Mesothelial cell of epicardium (in vitro differentiated cells): ENCODE measurements at regions not wholly inside any gene's neighbourhood (a gene's known extent, or its start where the extent isn't known, plus 50 kb on each side); places are given as distances from the start of the nearest gene placed in this dataset.

ENCODE experiments used
- DNase-seq, 2 experiments: peaks; one replicate each; pipeline ENCODE4 v3.0.0; 2021; ENCODE audit warnings: low spot score in 2 of 2; ENCODE audit not compliant: unreplicated experiment in 2 of 2
- H3K27ac Mint-ChIP-seq: 2 replicates; pipeline ENCODE4 v1.8.0; 2021; ENCODE audit warnings: mixed read lengths
- H3K27me3 Mint-ChIP-seq: 2 replicates; pipeline ENCODE4 v1.8.0; 2021; ENCODE audit warnings: low read depth, mixed read lengths
- H3K36me3 Mint-ChIP-seq: 2 replicates; pipeline ENCODE4 v1.8.0; 2021; ENCODE audit warnings: mixed read lengths
- H3K4me1 Mint-ChIP-seq: 2 replicates; pipeline ENCODE4 v1.8.0; 2021; ENCODE audit warnings: mixed read lengths
- H3K4me3 Mint-ChIP-seq: 2 replicates; pipeline ENCODE4 v1.8.0; 2021; ENCODE audit warnings: mild to moderate bottlenecking, moderate library complexity, mixed read lengths
- H3K9me3 Mint-ChIP-seq: 2 replicates; pipeline ENCODE4 v1.8.0; 2021; ENCODE audit warnings: mixed read lengths
- CTCF ChIP-seq: fragments of 200-600 bp; sonication (generic); IDR thresholded peaks from one replicate; pipeline ENCODE4 v1.5.0; 2021; ENCODE audit warnings: antibody characterized with exemption; ENCODE audit not compliant: unreplicated experiment

DNA sequence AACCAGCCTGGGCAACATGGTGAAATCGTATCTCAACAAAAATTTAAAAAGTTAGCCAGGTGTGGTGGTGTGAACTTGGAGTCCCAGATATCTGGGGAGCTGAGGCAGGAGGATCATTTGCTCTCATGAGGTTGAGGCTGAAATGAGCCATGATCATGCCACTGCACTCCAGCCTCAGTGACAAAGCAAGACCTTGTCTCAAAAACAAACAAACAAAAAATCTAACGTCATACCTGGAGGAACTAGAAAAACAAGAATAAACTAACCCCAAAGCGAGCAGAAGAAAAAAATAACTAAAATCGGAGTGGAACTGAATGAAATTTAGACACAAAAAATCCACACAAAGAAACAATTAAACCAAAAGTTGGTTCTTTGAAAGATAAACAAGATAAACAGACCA, 1885.1 kb downstream of the OLFM4 start:
- TF ChIP-seq CTCF: no peak
- Mint-ChIP-seq H3K27ac (no peak overlapping the region), H3K36me3 (no peaks in the 10 kb centered on the region), H3K27me3 (no peaks in the 10 kb centered on the region), H3K9me3 (peaks cover 21% of the 10 kb centered on the region), H3K4me3 (no peak overlapping the region), H3K4me1 (no peaks in the 10 kb centered on the region)
- DNase-seq: no peak

DNA sequence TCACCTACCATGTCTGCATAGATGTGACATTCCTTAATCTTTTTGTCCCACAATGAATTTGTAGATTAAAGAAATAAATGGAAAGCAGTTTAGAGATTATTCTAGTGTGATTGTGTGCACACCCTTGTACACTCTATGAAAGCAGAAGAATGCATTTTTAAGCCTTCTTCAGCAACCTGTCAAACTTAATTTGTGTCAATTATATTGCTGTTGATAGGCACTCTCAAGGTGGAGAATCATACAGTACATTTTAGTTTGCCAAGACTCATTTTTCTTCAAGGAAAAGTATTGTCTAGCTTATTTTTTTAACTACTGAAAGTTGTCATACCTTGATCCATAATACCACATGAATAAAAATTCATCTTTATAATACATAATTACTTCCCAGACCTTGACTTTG, 1898.9 kb downstream of the OLFM4 start:
- no peak overlapping the region for H3K27ac Mint-ChIP-seq
- TF ChIP-seq CTCF: no peak
- H3K4me1 Mint-ChIP-seq: no peaks in the 10 kb centered on the region
- H3K4me3 Mint-ChIP-seq: no peak overlapping the region
- no peak for DNase-seq
- peaks cover 22% of the 10 kb centered on the region for H3K9me3 Mint-ChIP-seq
- H3K27me3 Mint-ChIP-seq: no peaks in the 10 kb centered on the region
- no peaks in the 10 kb centered on the region for H3K36me3 Mint-ChIP-seq

DNA sequence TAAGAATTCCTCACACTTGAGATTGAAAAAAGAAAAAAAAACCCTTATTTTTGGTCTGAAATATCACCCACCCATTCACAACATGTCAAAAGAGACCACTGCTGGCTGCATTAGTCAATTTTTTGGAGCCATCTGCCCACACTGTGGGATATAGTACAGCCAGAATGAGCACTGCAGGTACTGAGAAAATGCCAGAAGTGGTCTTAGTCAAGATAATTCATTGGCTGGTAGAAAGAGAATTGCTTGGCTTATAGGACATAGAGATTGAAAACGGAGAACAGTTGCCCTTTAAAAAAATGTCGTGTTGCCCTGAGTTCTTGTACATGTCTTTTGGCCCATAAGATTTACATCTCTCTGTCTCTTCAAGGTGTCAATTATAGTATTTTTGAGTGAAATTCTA, 1899.5 kb downstream of the OLFM4 start:
- Mint-ChIP-seq H3K27ac (no peak overlapping the region), H3K4me1 (no peaks in the 10 kb centered on the region), H3K4me3 (no peak overlapping the region), H3K27me3 (no peaks in the 10 kb centered on the region), H3K9me3 (peaks cover 17% of the 10 kb centered on the region), H3K36me3 (no peaks in the 10 kb centered on the region)
- no peak for DNase-seq
- TF ChIP-seq CTCF: no peak

GRCh38 chr13:54934121-54934520, 1905.5 kb downstream of the OLFM4 start:
- Mint-ChIP-seq H3K4me1 (peaks cover 5% of the 10 kb centered on the region), H3K27me3 (no peaks in the 10 kb centered on the region), H3K36me3 (peaks cover 1% of the 10 kb centered on the region), H3K4me3 (no peak overlapping the region), H3K27ac (no peak overlapping the region), H3K9me3 (no peaks in the 10 kb centered on the region)
- no peak for TF ChIP-seq CTCF
- no peak for DNase-seq

GRCh38 chr13:54945973-54946372, 1917.4 kb downstream of the OLFM4 start:
- Mint-ChIP-seq H3K4me1 (peaks cover 10% of the 10 kb centered on the region), H3K4me3 (no peak overlapping the region), H3K27ac (no peak overlapping the region), H3K27me3 (no peaks in the 10 kb centered on the region), H3K36me3 (no peaks in the 10 kb centered on the region), H3K9me3 (peaks cover 16% of the 10 kb centered on the region)
- no peak for DNase-seq
- TF ChIP-seq CTCF: no peak

DNA sequence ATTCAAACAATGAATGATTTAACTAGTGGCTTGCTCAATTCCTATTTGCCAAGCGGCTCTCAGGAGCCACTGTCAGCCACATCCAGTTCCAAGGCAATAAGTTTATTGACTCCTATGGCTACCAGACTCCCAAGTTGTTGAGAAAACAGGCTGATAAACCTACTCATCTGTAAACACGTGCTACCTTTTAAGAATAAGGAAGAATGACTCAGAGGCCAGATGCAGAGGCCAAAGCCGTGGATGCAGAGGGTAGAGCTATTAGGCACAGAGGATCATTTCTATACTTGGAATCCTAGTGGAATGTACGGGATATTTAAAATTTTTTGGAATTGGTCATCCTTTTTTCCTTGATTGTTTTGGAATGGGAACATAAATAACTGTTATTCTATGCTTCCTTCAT, 1921.1 kb downstream of the OLFM4 start:
- TF ChIP-seq CTCF: no peak
- no peak overlapping the region for H3K4me3 Mint-ChIP-seq
- H3K27me3 Mint-ChIP-seq: no peaks in the 10 kb centered on the region
- H3K4me1 Mint-ChIP-seq: peaks cover under 1% of the 10 kb centered on the region
- no peak overlapping the region for H3K27ac Mint-ChIP-seq
- no peaks in the 10 kb centered on the region for H3K36me3 Mint-ChIP-seq
- peaks cover 16% of the 10 kb centered on the region for H3K9me3 Mint-ChIP-seq
- DNase-seq: no peak
